Esophagus muscularis mucosa (tissue), 4 donors: ENCODE measurements at regions not wholly inside any gene's neighbourhood (a gene's known extent, or its start where the extent isn't known, plus 50 kb on each side); places are given as distances from the start of the nearest gene placed in this dataset.

Experiments
- DNase-seq: peaks from one replicate; pipeline ENCODE4 v3.0.0-alpha.2; 2017; ENCODE audit errors: extremely low spot score
- H3K27ac ChIP-seq, 4 donors: fragments of 200-600 bp; sonication (generic); replicated peaks in 1 of 4; 1 replicate in 3 of 4; 2 replicates in 1 of 4; pipeline ENCODE4 v1.5.1; 2016 to 2019; ENCODE audit warnings: mild to moderate bottlenecking in 1 of 4
- H3K27me3 ChIP-seq, 4 donors: fragments of 200-600 bp; sonication (generic); one replicate each; pipeline versions ENCODE4 v1.5.1 to v1.6.0; 2016 to 2019
- H3K36me3 ChIP-seq, 4 donors: fragments of 200-600 bp; sonication (generic); one replicate each; pipeline ENCODE4 v1.5.1; 2016 to 2019
- H3K4me1 ChIP-seq, 4 donors: fragments of 200-600 bp; sonication (generic); one replicate each; pipeline ENCODE4 v1.5.1; 2016 to 2019
- H3K4me3 ChIP-seq, 4 donors: fragments of 200-600 bp; sonication (generic); 1 replicate in 2 of 4; 2 replicates in 2 of 4; pipeline ENCODE4 v1.5.1; 2016 to 2019; ENCODE audit warnings: mild to moderate bottlenecking in 4 of 4, moderate library complexity in 1 of 4
- H3K9me3 ChIP-seq, 4 donors: fragments of 200-600 bp; sonication (generic); 1 replicate in 3 of 4; 2 replicates in 1 of 4; pipeline ENCODE4 v1.5.1; 2016 to 2019
- CTCF ChIP-seq, 3 experiments: fragments of 200-600 bp in 2 of 3; fragments of 450-650 bp in 1 of 3; sonication (generic) in 2 of 3; IDR thresholded peaks; one replicate each; pipeline ENCODE4 v1.5.1; 2017 to 2019; ENCODE audit warnings: antibody characterized with exemption in 3 of 3, mild to moderate bottlenecking in 2 of 3, moderate library complexity in 1 of 3
- EP300 ChIP-seq: sonication (generic); formaldehyde crosslinking; IDR thresholded peaks from one replicate; pipeline ENCODE4 v1.6.1; 2017; ENCODE audit warnings: antibody characterized with exemption
- POLR2A ChIP-seq: fragments of 450-650 bp; IDR thresholded peaks from one replicate; pipeline ENCODE4 v1.6.1; 2017; ENCODE audit warnings: antibody characterized with exemption, moderate library complexity, mild to moderate bottlenecking, low read depth
- POLR2AphosphoS5 ChIP-seq, 2 donors: sonication (generic); formaldehyde crosslinking; IDR thresholded peaks; one replicate each; pipeline ENCODE4 v1.6.1; 2017; ENCODE audit warnings: antibody characterized with exemption in 2 of 2
- WGBS: methylation state at CpG from one replicate; pipeline ENCODE4 v1.1.5; 2018; 5-methylcytosine and 5-hydroxymethylcytosine counted together
- intact Hi-C: fragments of 100-400 bp; cut with DNase I; formaldehyde crosslinking; loops from one replicate; pipeline ENCODE4 v1.15.1; 2023

- 72% methylated on average over 3 of the region's 4 CpGs for WGBS
- no peak overlapping the region for H3K4me3 ChIP-seq
- peak; percentile 68 for DNase-seq
- no peaks in the 10 kb centered on the region for H3K4me1 ChIP-seq
- intact Hi-C loops: no loop called here
- peaks cover 0 to 6% (median 0%) of the 10 kb centered on the region in 4 donors for H3K27me3 ChIP-seq
- H3K36me3 ChIP-seq: no peaks in the 10 kb centered on the region
- no peak overlapping the region for H3K27ac ChIP-seq
- no peak for TF ChIP-seq POLR2AphosphoS5 (IDR thresholded peaks at IDR 0.05)
- TF ChIP-seq POLR2A: no peak
- no peak for TF ChIP-seq EP300
- no peak for TF ChIP-seq CTCF (IDR thresholded peaks at IDR 0.05)
- peaks cover 0 to 8% (median 0%) of the 10 kb centered on the region in 4 donors for H3K9me3 ChIP-seq
These were observed 862.9 kb downstream of the UQCRFS1 start for GRCh38 chr19:28350037-28350436.

DNA sequence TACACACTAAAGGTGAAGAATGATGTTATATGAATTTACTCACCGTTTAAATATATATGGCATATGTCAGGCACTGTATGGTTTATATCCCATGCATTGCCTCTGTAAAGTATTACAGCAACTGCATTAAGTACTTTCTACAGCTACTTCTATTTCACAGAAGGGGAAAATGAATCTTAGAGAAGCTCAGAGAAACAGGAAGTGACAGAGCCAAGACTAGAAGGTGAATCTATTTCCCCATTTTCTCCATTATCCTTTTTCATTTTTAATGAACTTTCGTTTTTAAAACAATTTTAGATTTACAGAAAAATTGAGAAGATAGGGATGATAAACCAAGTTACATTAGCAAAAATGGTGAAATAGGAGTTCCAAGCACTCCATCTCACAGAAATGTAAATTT is 863.3 kb downstream of the UQCRFS1 start:
- H3K36me3 ChIP-seq: no peaks in the 10 kb centered on the region
- intact Hi-C loops: no loop called here
- no peak overlapping the region for H3K4me3 ChIP-seq
- H3K9me3 ChIP-seq: peaks cover 0 to 8% (median 0%) of the 10 kb centered on the region in 4 donors
- peaks cover 0 to 10% (median 0%) of the 10 kb centered on the region in 4 donors for H3K27me3 ChIP-seq
- 49% methylated on average over 2 of the region's 2 CpGs for WGBS
- H3K4me1 ChIP-seq: no peaks in the 10 kb centered on the region
- no peak for TF ChIP-seq CTCF (IDR thresholded peaks at IDR 0.05)
- no peak for TF ChIP-seq POLR2AphosphoS5 (IDR thresholded peaks at IDR 0.05)
- no peak for TF ChIP-seq POLR2A
- no peak for DNase-seq
- no peak overlapping the region for H3K27ac ChIP-seq

DNA sequence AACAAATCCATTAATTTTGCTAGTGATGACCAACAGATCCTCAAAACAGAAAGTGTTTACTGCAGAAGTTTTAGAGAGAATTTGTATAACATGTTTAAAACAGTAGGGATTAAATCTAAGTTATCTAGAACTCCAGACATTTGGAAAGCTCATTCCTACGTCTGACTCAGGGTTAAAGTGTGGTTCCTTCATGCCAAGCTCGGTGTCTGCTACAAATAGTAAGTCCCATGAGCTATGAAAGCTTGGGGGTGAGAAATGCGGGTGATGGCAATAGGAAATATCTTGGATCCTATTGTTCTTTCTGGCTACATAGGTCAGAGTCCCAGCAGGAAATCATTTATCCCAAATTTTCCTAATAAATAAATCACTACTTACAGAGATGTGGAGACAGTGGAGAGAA is 867.1 kb downstream of the UQCRFS1 start:
- intact Hi-C loops: no loop called here
- no peak for DNase-seq

DNA sequence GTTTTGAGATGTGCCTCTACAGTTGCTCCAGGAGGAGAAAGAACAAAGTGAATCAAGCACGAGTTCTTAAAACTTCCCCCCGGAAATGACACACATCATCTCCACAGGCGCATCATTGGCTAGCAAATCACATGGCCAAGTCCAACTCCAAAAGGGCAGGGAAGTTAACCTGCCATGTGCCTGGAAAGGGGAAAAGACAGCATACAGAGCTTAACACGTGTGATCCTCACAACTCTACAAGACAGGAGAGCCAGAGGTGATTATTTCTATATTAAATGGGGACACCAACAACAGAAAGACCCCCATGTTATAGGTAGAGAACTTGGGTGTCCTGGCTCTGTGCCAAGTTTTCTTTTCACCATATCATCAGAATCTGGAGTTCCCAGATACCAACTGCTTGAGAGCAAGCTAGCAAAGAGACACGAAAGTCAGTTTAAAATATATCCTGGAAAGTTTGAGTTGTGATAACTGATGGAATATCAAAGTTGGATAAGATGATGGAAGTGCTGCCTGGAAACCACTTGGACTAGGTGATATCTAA is 871.1 kb downstream of the UQCRFS1 start:
- TF ChIP-seq EP300 (no peak), POLR2A (no peak), POLR2AphosphoS5 (IDR thresholded peaks at IDR 0.05) (no peak), CTCF (IDR thresholded peaks at IDR 0.05) (no peak)
- Histone ChIP-seq H3K4me1 (no peaks in the 10 kb centered on the region), H3K27ac (no peak overlapping the region), H3K9me3 (peaks cover 0 to 31% (median 3%) of the 10 kb centered on the region in 4 donors), H3K27me3 (peaks cover 0 to 22% (median 0%) of the 10 kb centered on the region in 4 donors), H3K4me3 (no peak overlapping the region), H3K36me3 (no peaks in the 10 kb centered on the region)
- peak; percentile 68 for DNase-seq
- intact Hi-C loops: no loop called here
- 85% methylated on average over 5 of the region's 5 CpGs for WGBS

More for the DNA sequence above, 867.1 kb downstream of the UQCRFS1 start:
- Histone ChIP-seq H3K27me3 (peaks cover 0 to 15% (median 0%) of the 10 kb centered on the region in 4 donors), H3K9me3 (peaks cover 0 to 3% (median 0%) of the 10 kb centered on the region in 4 donors), H3K36me3 (no peaks in the 10 kb centered on the region), H3K27ac (no peak overlapping the region), H3K4me1 (no peaks in the 10 kb centered on the region), H3K4me3 (no peak overlapping the region)
- WGBS: 55% methylated on average over 3 of the region's 3 CpGs
- TF ChIP-seq POLR2AphosphoS5 (IDR thresholded peaks at IDR 0.05) (no peak), EP300 (no peak), POLR2A (no peak), CTCF (IDR thresholded peaks at IDR 0.05) (no peak)

- DNase-seq: peak; percentile 85
- 42% methylated on average over 3 of the region's 4 CpGs for WGBS
- Histone ChIP-seq H3K36me3 (no peaks in the 10 kb centered on the region), H3K4me1 (no peaks in the 10 kb centered on the region), H3K27me3 (peaks cover 0 to 7% (median 0%) of the 10 kb centered on the region in 4 donors), H3K9me3 (peaks cover 0 to 14% (median 0%) of the 10 kb centered on the region in 4 donors), H3K4me3 (no peak overlapping the region), H3K27ac (no peak overlapping the region)
- intact Hi-C loops: no loop called here
- TF ChIP-seq POLR2AphosphoS5 (IDR thresholded peaks at IDR 0.05) (no peak), CTCF (IDR thresholded peaks at IDR 0.05) (no peak), EP300 (no peak), POLR2A (no peak)
These were observed 878.5 kb downstream of the UQCRFS1 start for GRCh38 chr19:28334419-28334818.
